Activated CD8-positive, alpha-beta memory T cell treated with anti-CD3 and anti-CD28 coated beads for 24 hours (primary cell): ENCODE measurements at regions not wholly inside any gene's neighbourhood (a gene's known extent, or its start where the extent isn't known, plus 50 kb on each side); places are given as distances from the start of the nearest gene placed in this dataset.
"Not testable (repeated sequence)": the region's sequence is repeated elsewhere in the genome, so short reads cannot be mapped to it uniquely, and the experiment has no call there.

ENCODE experiments used
- DNase-seq: peaks from one replicate; pipeline ENCODE4 v3.0.0-alpha.2; 2020

- DNase-seq: not testable (repeated sequence)
Observed at GRCh38 chr10:78096486-78096885, 62.8 kb downstream of the RPS24 start.

- not testable (repeated sequence) for DNase-seq
Observed at GRCh38 chr10:78102593-78102992, 68.9 kb downstream of the RPS24 start.

- no peak for DNase-seq
Observed at GRCh38 chr10:78109210-78109609, 75.5 kb downstream of the RPS24 start.

GRCh38 chr10:78115135-78115853 is 81.6 kb downstream of the RPS24 start:
- DNase-seq: no peak

GRCh38 chr10:78116361-78116760 is 82.7 kb downstream of the RPS24 start:
- no peak for DNase-seq

GRCh38 chr10:78118591-78118990 is 84.9 kb downstream of the RPS24 start:
- no peak for DNase-seq

GRCh38 chr10:78121801-78122200 is 88.1 kb downstream of the RPS24 start:
- no peak for DNase-seq

GRCh38 chr10:78124167-78124566 is 90.5 kb downstream of the RPS24 start:
- DNase-seq: no peak

- DNase-seq: no peak
Observed at GRCh38 chr10:78129211-78129610, 95.5 kb downstream of the RPS24 start.

GRCh38 chr10:78130966-78131710 is 97.5 kb downstream of the RPS24 start:
- no peak for DNase-seq

GRCh38 chr10:78134773-78135306 is 101.2 kb downstream of the RPS24 start:
- no peak for DNase-seq

GRCh38 chr10:78137147-78137546 is 103.5 kb downstream of the RPS24 start:
- DNase-seq: no peak

GRCh38 chr10:78139341-78139740 is 105.7 kb downstream of the RPS24 start:
- DNase-seq: no peak

GRCh38 chr10:78140066-78140630 is 106.5 kb downstream of the RPS24 start:
- no peak for DNase-seq

- no peak for DNase-seq
Observed at GRCh38 chr10:78143576-78143975, 109.9 kb downstream of the RPS24 start.

- DNase-seq: no peak
Observed at GRCh38 chr10:78146200-78146599, 112.5 kb downstream of the RPS24 start.

GRCh38 chr10:78147202-78147601 is 113.5 kb downstream of the RPS24 start:
- DNase-seq: no peak

GRCh38 chr10:78148216-78148960 is 114.7 kb downstream of the RPS24 start:
- no peak for DNase-seq

GRCh38 chr10:78148961-78149612 is 115.4 kb downstream of the RPS24 start:
- no peak for DNase-seq

GRCh38 chr10:78150756-78151155 is 117.1 kb downstream of the RPS24 start:
- no peak for DNase-seq

GRCh38 chr10:78155722-78156121 is 122.1 kb downstream of the RPS24 start:
- no peak for DNase-seq

GRCh38 chr10:78160591-78160990 is 126.9 kb downstream of the RPS24 start:
- no peak for DNase-seq

- DNase-seq: no peak
Observed at GRCh38 chr10:78162853-78163252, 129.2 kb downstream of the RPS24 start.
